ENCODE measurements at regions not wholly inside any gene's neighbourhood (a gene's known extent, or its start where the extent isn't known, plus 50 kb on each side); places are given as distances from the start of the nearest gene placed in this dataset.
"Not testable (repeated sequence)": the region's sequence is repeated elsewhere in the genome, so short reads cannot be mapped to it uniquely, and the experiment has no call there.

- DNase-seq (ENCODE audit: low read depth): not testable (repeated sequence)
Measured at GRCh38 chr17:77290759-77291558, 150.2 kb downstream of the SEC14L1 start.

GRCh38 chr17:77291591-77292386 lies 151.0 kb downstream of the SEC14L1 start:
- DNase-seq (ENCODE audit: low read depth): no peak

- no peak for DNase-seq (ENCODE audit: low read depth)
Measured at GRCh38 chr17:77294761-77295160, 154.0 kb downstream of the SEC14L1 start.

- DNase-seq (ENCODE audit: low read depth): no peak
Measured at GRCh38 chr17:77295241-77295853, 154.6 kb downstream of the SEC14L1 start.

- no peak for DNase-seq (ENCODE audit: low read depth)
Measured at GRCh38 chr17:77296769-77297409, 156.1 kb downstream of the SEC14L1 start.

- no peak for DNase-seq (ENCODE audit: low read depth)
Measured at GRCh38 chr17:77297693-77298666, 157.2 kb downstream of the SEC14L1 start.

GRCh38 chr17:77298811-77299210 lies 158.0 kb downstream of the SEC14L1 start:
- DNase-seq (ENCODE audit: low read depth): no peak

- DNase-seq (ENCODE audit: low read depth): no peak
Measured at GRCh38 chr17:77299256-77300015, 158.7 kb downstream of the SEC14L1 start.

GRCh38 chr17:77300016-77300686 lies 159.4 kb downstream of the SEC14L1 start:
- no peak for DNase-seq (ENCODE audit: low read depth)

- no peak for DNase-seq (ENCODE audit: low read depth)
Measured at GRCh38 chr17:77301694-77302266, 161.0 kb downstream of the SEC14L1 start.

GRCh38 chr17:77302682-77303081 lies 161.9 kb downstream of the SEC14L1 start:
- DNase-seq (ENCODE audit: low read depth): no peak

GRCh38 chr17:77303620-77304019 lies 162.9 kb downstream of the SEC14L1 start:
- DNase-seq (ENCODE audit: low read depth): no peak

GRCh38 chr17:77304051-77304745 lies 163.4 kb downstream of the SEC14L1 start:
- DNase-seq (ENCODE audit: low read depth): no peak

GRCh38 chr17:77304746-77305473 lies 164.1 kb downstream of the SEC14L1 start:
- no peak for DNase-seq (ENCODE audit: low read depth)

GRCh38 chr17:77306048-77306789 lies 165.4 kb downstream of the SEC14L1 start:
- DNase-seq (ENCODE audit: low read depth): no peak

GRCh38 chr17:77306790-77307478 lies 166.2 kb downstream of the SEC14L1 start:
- no peak for DNase-seq (ENCODE audit: low read depth)

Data from stromal cell of bone marrow (primary cell).